ENCODE measurements at regions not wholly inside any gene's neighbourhood (a gene's known extent, or its start where the extent isn't known, plus 50 kb on each side); places are given as distances from the start of the nearest gene placed in this dataset.

DNA sequence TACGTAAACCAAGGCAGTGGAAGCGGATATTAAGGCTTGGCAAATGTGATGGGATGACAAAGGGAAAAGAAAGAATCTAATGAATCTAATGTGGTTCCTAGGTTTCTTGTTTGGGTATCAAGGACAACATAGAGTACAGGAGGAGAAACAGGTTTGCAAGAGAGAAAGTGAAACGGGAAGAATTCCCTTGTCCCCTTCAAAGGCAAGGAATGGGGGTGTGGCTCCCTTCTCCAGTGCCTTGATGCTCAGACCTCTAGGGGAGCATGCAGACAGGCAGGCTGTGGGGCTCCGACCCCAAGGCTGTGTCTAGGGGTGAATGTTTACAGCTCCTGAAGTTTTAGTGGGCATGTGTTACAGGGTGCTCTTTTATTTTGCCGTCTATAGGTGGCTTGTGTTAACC, 317.5 kb upstream of the HSF2 start:
- peaks cover 4% of the 10 kb centered on the region for H3K27me3 Mint-ChIP-seq (ENCODE audit: unreplicated experiment)
- no peak for DNase-seq
- peaks cover 2% of the 10 kb centered on the region for H3K9me3 Mint-ChIP-seq (ENCODE audit: unreplicated experiment)
- no peak overlapping the region for H3K27ac Mint-ChIP-seq (ENCODE audit: unreplicated experiment)
- no peaks in the 10 kb centered on the region for H3K4me1 Mint-ChIP-seq (ENCODE audit: low read depth, unreplicated experiment)
- TF ChIP-seq, protein P1, sequence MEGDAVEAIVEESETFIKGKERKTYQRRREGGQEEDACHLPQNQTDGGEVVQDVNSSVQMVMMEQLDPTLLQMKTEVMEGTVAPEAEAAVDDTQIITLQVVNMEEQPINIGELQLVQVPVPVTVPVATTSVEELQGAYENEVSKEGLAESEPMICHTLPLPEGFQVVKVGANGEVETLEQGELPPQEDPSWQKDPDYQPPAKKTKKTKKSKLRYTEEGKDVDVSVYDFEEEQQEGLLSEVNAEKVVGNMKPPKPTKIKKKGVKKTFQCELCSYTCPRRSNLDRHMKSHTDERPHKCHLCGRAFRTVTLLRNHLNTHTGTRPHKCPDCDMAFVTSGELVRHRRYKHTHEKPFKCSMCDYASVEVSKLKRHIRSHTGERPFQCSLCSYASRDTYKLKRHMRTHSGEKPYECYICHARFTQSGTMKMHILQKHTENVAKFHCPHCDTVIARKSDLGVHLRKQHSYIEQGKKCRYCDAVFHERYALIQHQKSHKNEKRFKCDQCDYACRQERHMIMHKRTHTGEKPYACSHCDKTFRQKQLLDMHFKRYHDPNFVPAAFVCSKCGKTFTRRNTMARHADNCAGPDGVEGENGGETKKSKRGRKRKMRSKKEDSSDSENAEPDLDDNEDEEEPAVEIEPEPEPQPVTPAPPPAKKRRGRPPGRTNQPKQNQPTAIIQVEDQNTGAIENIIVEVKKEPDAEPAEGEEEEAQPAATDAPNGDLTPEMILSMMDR (IDR thresholded peaks at IDR 0.05; ENCODE audit: partially characterized antibody, unreplicated experiment): no peak
- no peak overlapping the region for H3K4me3 Mint-ChIP-seq (ENCODE audit: unreplicated experiment)
- H3K36me3 Mint-ChIP-seq (ENCODE audit: unreplicated experiment): no peaks in the 10 kb centered on the region

DNA sequence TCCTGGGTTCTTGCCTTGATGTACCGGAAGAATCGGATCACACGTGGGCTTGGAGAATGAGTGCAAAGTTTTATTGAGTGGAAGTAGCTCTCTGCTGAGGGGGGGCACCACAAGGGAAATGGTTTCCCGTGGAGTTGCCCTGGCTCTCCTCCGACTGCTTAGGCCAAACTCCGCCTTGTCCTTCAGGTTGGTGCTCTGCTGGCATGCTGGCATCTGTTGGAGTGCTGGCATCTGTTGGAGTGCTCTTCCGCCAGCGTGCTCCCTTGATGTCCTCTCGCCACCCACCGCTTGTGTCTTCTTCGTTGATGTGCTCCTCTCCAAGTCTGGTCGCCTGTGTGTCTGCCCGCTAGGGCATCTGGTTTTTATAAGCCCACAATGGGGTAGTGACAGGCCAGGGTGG, 317.1 kb upstream of the HSF2 start:
- TF ChIP-seq, protein P1 (IDR thresholded peaks at IDR 0.05; ENCODE audit: partially characterized antibody, unreplicated experiment): no peak
- Mint-ChIP-seq H3K4me3 (ENCODE audit: unreplicated experiment) (no peak overlapping the region), H3K27me3 (ENCODE audit: unreplicated experiment) (peaks cover 4% of the 10 kb centered on the region), H3K9me3 (ENCODE audit: unreplicated experiment) (peaks cover 2% of the 10 kb centered on the region), H3K4me1 (ENCODE audit: low read depth, unreplicated experiment) (no peaks in the 10 kb centered on the region), H3K27ac (ENCODE audit: unreplicated experiment) (no peak overlapping the region), H3K36me3 (ENCODE audit: unreplicated experiment) (no peaks in the 10 kb centered on the region)
- DNase-seq: no peak

DNA sequence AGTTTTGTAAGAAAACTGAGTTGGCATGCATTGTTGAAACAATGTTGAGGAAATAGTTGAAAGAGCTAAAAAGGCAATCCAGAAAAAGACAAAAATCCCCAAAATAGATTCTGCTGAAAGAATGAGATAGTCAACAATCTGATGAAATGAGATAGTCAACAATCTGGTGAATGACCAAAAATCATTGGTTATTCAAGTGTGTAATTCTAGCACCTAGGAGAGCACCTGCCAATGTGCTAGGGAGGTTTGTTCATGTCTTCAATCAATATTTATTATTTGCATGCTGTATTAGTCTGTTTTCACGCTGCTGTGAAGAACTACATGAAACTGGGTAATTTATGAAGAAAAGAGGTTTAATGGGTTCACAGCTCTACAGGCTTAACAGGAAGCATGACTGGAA, 307.1 kb upstream of the HSF2 start:
- no peak for DNase-seq
- Mint-ChIP-seq H3K9me3 (ENCODE audit: unreplicated experiment) (no peaks in the 10 kb centered on the region), H3K4me3 (ENCODE audit: unreplicated experiment) (no peak overlapping the region), H3K4me1 (ENCODE audit: low read depth, unreplicated experiment) (peaks cover 5% of the 10 kb centered on the region), H3K36me3 (ENCODE audit: unreplicated experiment) (no peaks in the 10 kb centered on the region), H3K27ac (ENCODE audit: unreplicated experiment) (no peak overlapping the region), H3K27me3 (ENCODE audit: unreplicated experiment) (peaks cover 2% of the 10 kb centered on the region)
- TF ChIP-seq, protein P1 (IDR thresholded peaks at IDR 0.05; ENCODE audit: partially characterized antibody, unreplicated experiment): no peak

DNA sequence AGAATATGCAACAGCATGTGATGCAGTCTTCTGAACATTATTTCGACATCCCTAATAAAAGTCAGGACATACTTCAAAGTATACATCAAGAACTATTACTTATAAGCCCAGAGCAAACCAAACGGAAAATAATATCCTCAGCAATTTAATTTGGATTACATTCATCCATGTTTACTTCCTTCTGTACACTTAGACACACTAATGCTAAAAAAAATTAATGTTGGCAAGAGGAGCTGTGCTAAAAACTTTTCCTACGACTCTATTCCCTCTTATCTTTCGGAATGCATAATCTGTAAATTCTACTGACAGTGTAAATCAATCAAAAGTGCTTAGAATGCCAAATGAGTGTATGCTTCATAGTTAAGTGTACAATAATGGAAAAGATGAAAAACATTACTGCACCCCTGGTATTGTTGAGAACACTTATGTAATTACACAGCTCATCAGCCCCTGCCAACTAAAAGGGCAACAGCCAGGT, 301.2 kb upstream of the HSF2 start:
- no peak overlapping the region for H3K27ac Mint-ChIP-seq (ENCODE audit: unreplicated experiment)
- H3K4me3 Mint-ChIP-seq (ENCODE audit: unreplicated experiment): no peak overlapping the region
- H3K4me1 Mint-ChIP-seq (ENCODE audit: low read depth, unreplicated experiment): peaks cover 3% of the 10 kb centered on the region
- DNase-seq: no peak
- H3K27me3 Mint-ChIP-seq (ENCODE audit: unreplicated experiment): peaks cover 2% of the 10 kb centered on the region
- H3K36me3 Mint-ChIP-seq (ENCODE audit: unreplicated experiment): no peaks in the 10 kb centered on the region
- TF ChIP-seq, protein P1 (IDR thresholded peaks at IDR 0.05; ENCODE audit: partially characterized antibody, unreplicated experiment): no peak
- H3K9me3 Mint-ChIP-seq (ENCODE audit: unreplicated experiment): no peaks in the 10 kb centered on the region

DNA sequence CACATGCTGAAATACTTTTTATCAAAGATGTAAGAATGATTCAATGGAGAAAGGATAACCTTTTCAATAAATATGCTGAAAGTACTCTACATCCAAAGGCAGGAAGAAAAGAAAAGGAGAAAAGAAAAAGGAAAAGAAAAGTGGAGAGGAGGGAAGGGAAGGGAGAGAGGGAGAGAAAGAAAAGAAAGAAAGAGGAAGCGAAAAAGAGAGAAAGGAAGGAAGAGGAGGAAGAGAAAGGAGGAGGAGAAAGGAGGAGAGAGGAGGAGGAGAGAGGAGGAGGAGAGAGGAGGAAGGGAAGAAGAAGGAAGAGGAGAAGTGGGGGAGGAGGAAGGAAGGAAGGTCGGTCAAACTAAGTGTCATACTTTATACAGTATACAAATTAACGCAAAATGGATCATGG, 297.4 kb upstream of the HSF2 start:
- no peaks in the 10 kb centered on the region for H3K27me3 Mint-ChIP-seq (ENCODE audit: unreplicated experiment)
- H3K4me3 Mint-ChIP-seq (ENCODE audit: unreplicated experiment): no peak overlapping the region
- H3K27ac Mint-ChIP-seq (ENCODE audit: unreplicated experiment): no peak overlapping the region
- no peaks in the 10 kb centered on the region for H3K9me3 Mint-ChIP-seq (ENCODE audit: unreplicated experiment)
- no peaks in the 10 kb centered on the region for H3K36me3 Mint-ChIP-seq (ENCODE audit: unreplicated experiment)
- H3K4me1 Mint-ChIP-seq (ENCODE audit: low read depth, unreplicated experiment): no peaks in the 10 kb centered on the region
- no peak for DNase-seq
- TF ChIP-seq, protein P1 (IDR thresholded peaks at IDR 0.05; ENCODE audit: partially characterized antibody, unreplicated experiment): no peak
